ENCODE measurements at regions not wholly inside any gene's neighbourhood (a gene's known extent, or its start where the extent isn't known, plus 50 kb on each side); places are given as distances from the start of the nearest gene placed in this dataset.
"Not testable (repeated sequence)": the region's sequence is repeated elsewhere in the genome, so short reads cannot be mapped to it uniquely, and the experiment has no call there.

DNA sequence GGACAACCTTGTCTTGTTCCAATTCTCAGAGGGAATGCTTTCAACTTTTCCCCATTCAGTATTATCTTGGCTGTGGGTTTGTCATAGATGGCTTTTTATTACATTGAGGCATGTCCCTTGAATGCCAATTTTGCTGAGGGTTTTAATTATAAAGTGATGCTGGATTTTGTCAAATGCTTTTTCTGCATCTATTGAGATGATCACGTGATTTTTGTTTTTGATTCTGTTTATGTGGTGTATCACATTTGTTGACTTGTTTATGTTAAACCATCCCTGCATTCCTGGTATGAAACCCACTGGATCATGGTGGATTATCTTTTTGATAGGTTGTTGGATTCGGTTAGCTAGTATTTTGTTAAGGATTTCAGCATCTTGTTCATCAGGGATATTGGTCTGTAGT is 885.6 kb upstream of the SLC39A10 start:
- H3K27ac ChIP-seq (ENCODE audit: low read depth, low read length); H3K18ac ChIP-seq (ENCODE audit: extremely low read depth, low read length); H2BK15ac ChIP-seq (ENCODE audit: low read length); H2BK20ac ChIP-seq (ENCODE audit: low read length); H3K79me2 ChIP-seq (ENCODE audit: control insufficient read depth in 1 of 2, insufficient read depth in 2 of 2, low read length in 2 of 2); H4K8ac ChIP-seq (ENCODE audit: extremely low read depth, insufficient read depth, low read length); H3K9ac ChIP-seq (replicated peaks in 1 of 4; ENCODE audit: extremely low read depth in 1 of 4, low read depth in 3 of 4, low read length in 3 of 4); H2AK5ac ChIP-seq (ENCODE audit: low read depth, low read length); H2BK120ac ChIP-seq (replicated peaks; ENCODE audit: low read depth, low read length); FAIRE-seq; DNase-seq (ENCODE audit: low read depth in 1 of 2, low spot score in 2 of 2); H2AFZ ChIP-seq (ENCODE audit: low read length); H3K14ac ChIP-seq (ENCODE audit: insufficient read length); POLR2A ChIA-PET (ENCODE audit: partially characterized antibody); H3K9me3 ChIP-seq (ENCODE audit: insufficient read depth in 2 of 2, low read depth in 1 of 2, low read length in 1 of 2); H2BK5ac ChIP-seq (ENCODE audit: low read depth, low read length); H4K91ac ChIP-seq (replicated peaks; ENCODE audit: insufficient read length, low read length); H3K56ac ChIP-seq (replicated peaks; ENCODE audit: insufficient read length, low read depth, low read length); H3K4ac ChIP-seq (replicated peaks; ENCODE audit: insufficient read length, low read depth, low read length); H3K23ac ChIP-seq (ENCODE audit: insufficient read length); H3K4me3 ChIP-seq (ENCODE audit: extremely low read depth in 1 of 4, insufficient read depth in 2 of 4, low read depth in 3 of 4, low read length in 4 of 4); H4K20me1 ChIP-seq (replicated peaks in 1 of 2; ENCODE audit: control insufficient read depth in 1 of 2, insufficient read depth in 2 of 2, low read length in 2 of 2); H4K5ac ChIP-seq (ENCODE audit: insufficient read length, low read depth, low read length); H3K4me2 ChIP-seq (ENCODE audit: insufficient read depth in 1 of 2, low read depth in 2 of 2, low read length in 2 of 2); H3K36me3 ChIP-seq (ENCODE audit: control insufficient read depth in 2 of 4, insufficient read depth in 4 of 4, low read length in 3 of 4); H3K27me3 ChIP-seq (replicated peaks in 1 of 4; ENCODE audit: control insufficient read depth in 3 of 4, extremely low read depth in 1 of 4, insufficient read depth in 3 of 4, low read length in 3 of 4); H3K23me2 ChIP-seq (ENCODE audit: low read depth, low read length); H2BK12ac ChIP-seq (ENCODE audit: low read depth, low read length); H3K79me1 ChIP-seq (ENCODE audit: low read depth, low read length); H3K4me1 ChIP-seq (replicated peaks in 1 of 4; ENCODE audit: control insufficient read depth in 3 of 4, insufficient read depth in 4 of 4, low read length in 3 of 4): not testable (repeated sequence)
- CTCF ChIA-PET (ENCODE audit: partially characterized antibody) = interaction anchor here (1.4 to 1.5 kb wide), 2 partner anchors 9 to 96 kb away, joined by 3 to 4 read pairs; no protein-coding TSS in a partner anchor
- WGBS, 2 experiments (ENCODE audit: extremely low coverage in 1 of 2, insufficient coverage in 1 of 2, insufficient read length in 1 of 2, insufficient replicate concordance in 2 of 2, low coverage in 1 of 2, low lambda C conversion rate in 2 of 2, missing lambda C conversion rate in 1 of 2) = 83% methylated on average over 2 of the region's 2 CpGs; no CpG with 5 or more reads in 1 of the 2 experiments
